Progenitor cell of endocrine pancreas (in vitro differentiated cells): ENCODE measurements at regions not wholly inside any gene's neighbourhood (a gene's known extent, or its start where the extent isn't known, plus 50 kb on each side); places are given as distances from the start of the nearest gene placed in this dataset.

ENCODE experiments used
- DNase-seq: peaks from one replicate; pipeline ENCODE4 v3.0.0; 2021; ENCODE audit warnings: low spot score; ENCODE audit not compliant: unreplicated experiment
- H3K27ac Mint-ChIP-seq: 2 replicates; pipeline ENCODE4 v1.8.0; 2021; ENCODE audit warnings: mild to moderate bottlenecking, moderate library complexity, mixed read lengths
- H3K27me3 Mint-ChIP-seq: 2 replicates; pipeline ENCODE4 v1.8.0; 2021; ENCODE audit warnings: mixed read lengths
- H3K36me3 Mint-ChIP-seq: 2 replicates; pipeline ENCODE4 v1.8.0; 2022; ENCODE audit warnings: mixed read lengths; ENCODE audit not compliant: insufficient read depth
- H3K4me1 Mint-ChIP-seq: 2 replicates; pipeline ENCODE4 v1.8.0; 2021; ENCODE audit warnings: low read depth, mixed read lengths
- H3K4me3 Mint-ChIP-seq: 2 replicates; pipeline ENCODE4 v1.8.0; 2021; ENCODE audit warnings: low read depth, mild to moderate bottlenecking, moderate library complexity, mixed read lengths
- H3K9me3 Mint-ChIP-seq: 2 replicates; pipeline ENCODE4 v1.8.0; 2021; ENCODE audit warnings: low read depth, mixed read lengths
- TF ChIP-seq, protein P1 (sequence below): fragments of 200-600 bp; sonication (generic); IDR thresholded peaks from one replicate; pipeline ENCODE4 v1.5.0; 2021; ENCODE audit warnings: antibody characterized with exemption, mild to moderate bottlenecking; ENCODE audit not compliant: unreplicated experiment

DNA sequence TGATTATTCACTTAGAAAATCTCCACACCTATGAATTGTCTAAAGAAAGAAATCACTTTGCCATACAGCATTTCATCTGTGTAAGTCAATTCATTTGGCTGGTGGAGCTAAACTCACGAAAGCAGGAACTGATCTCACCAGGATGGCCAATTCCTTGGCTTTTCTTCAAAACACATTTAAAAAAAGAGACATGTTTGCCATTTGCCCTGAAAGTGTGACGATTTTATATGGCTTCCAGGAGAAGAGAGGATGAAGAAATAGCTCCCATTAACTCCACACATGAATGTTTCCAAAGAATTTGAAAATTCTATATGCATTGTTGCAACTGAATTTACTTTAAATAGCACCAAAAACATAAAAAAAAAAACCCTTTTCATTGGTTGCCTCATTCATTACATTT lies 334.7 kb downstream of the DMRT2 start:
- Mint-ChIP-seq H3K27ac (no peak overlapping the region), H3K4me1 (no peaks in the 10 kb centered on the region), H3K4me3 (no peak overlapping the region), H3K27me3 (peaks cover 9% of the 10 kb centered on the region), H3K9me3 (no peaks in the 10 kb centered on the region), H3K36me3 (no peaks in the 10 kb centered on the region)
- DNase-seq = no peak
- TF ChIP-seq, protein P1, sequence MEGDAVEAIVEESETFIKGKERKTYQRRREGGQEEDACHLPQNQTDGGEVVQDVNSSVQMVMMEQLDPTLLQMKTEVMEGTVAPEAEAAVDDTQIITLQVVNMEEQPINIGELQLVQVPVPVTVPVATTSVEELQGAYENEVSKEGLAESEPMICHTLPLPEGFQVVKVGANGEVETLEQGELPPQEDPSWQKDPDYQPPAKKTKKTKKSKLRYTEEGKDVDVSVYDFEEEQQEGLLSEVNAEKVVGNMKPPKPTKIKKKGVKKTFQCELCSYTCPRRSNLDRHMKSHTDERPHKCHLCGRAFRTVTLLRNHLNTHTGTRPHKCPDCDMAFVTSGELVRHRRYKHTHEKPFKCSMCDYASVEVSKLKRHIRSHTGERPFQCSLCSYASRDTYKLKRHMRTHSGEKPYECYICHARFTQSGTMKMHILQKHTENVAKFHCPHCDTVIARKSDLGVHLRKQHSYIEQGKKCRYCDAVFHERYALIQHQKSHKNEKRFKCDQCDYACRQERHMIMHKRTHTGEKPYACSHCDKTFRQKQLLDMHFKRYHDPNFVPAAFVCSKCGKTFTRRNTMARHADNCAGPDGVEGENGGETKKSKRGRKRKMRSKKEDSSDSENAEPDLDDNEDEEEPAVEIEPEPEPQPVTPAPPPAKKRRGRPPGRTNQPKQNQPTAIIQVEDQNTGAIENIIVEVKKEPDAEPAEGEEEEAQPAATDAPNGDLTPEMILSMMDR = no peak

DNA sequence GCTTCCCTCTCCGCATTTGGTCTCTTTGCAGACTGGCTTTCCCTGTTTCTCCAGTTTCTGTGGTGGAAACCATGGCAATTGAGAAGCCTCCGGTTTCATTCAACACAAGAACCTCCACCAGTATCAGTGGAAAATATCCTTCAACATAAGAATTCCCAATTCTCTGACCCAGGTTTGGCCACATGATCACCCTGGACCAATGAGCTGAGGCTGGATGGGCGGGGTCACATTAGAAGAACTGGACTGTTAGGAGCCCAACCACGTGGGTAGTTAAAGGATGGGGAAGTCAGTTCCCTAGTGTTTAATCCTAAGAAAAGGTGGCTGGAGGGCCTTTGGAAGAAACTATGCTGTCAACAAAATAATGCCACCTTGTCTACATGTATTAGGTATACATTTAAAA lies 336.3 kb downstream of the DMRT2 start:
- TF ChIP-seq, protein P1 = no peak
- H3K9me3 Mint-ChIP-seq = no peaks in the 10 kb centered on the region
- H3K27ac Mint-ChIP-seq = no peak overlapping the region

DNA sequence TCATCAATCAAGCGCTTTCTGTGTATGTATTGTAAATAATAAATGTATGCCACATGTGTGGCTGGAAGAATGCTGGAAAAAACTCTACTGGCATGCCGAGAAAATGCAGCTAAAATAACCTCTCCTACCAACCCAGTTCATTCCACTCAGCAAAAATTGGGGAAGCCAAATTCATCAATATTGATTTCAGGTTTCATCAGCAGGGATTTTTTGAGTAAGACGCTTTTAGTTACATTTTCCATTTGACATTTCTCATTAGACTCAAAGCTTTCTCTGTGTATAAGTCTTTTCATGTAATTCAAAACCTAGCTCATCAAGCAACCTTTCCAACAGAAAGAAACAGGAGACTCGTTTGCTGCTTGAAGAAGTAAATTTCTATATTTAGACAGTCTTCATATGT lies 338.1 kb downstream of the DMRT2 start:
- Mint-ChIP-seq H3K4me1 (no peaks in the 10 kb centered on the region), H3K4me3 (no peak overlapping the region), H3K27ac (no peak overlapping the region), H3K9me3 (no peaks in the 10 kb centered on the region), H3K27me3 (peaks cover 7% of the 10 kb centered on the region), H3K36me3 (no peaks in the 10 kb centered on the region)
- TF ChIP-seq, protein P1 = no peak
- DNase-seq = no peak

More for the DNA sequence above, 336.3 kb downstream of the DMRT2 start:
- H3K27me3 Mint-ChIP-seq = peaks cover 9% of the 10 kb centered on the region
- H3K36me3 Mint-ChIP-seq = no peaks in the 10 kb centered on the region
- H3K4me3 Mint-ChIP-seq = no peak overlapping the region
- DNase-seq = no peak
- no peaks in the 10 kb centered on the region for H3K4me1 Mint-ChIP-seq

DNA sequence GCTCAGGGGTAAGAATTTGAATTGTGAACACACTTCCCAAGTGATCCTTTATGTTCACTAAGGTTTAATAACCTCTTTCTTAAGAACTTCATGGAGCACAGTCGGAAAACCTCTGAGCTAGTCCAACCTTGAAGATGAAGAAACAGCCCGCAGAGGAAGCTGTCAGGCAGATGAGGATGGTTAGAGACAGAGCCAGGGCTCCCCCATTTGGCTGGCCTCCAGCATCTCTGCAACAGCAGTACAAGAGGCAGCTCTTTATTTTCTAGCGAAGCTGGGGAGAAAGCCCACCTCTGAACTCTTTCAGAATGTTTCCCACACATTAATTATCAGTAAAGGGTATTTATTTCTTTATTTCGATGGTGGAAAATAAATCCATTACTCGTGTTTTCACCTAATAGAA lies 350.8 kb downstream of the DMRT2 start:
- TF ChIP-seq, protein P1 = no peak
- DNase-seq = no peak
- no peaks in the 10 kb centered on the region for H3K36me3 Mint-ChIP-seq
- H3K27ac Mint-ChIP-seq = no peak overlapping the region
- peaks cover 16% of the 10 kb centered on the region for H3K9me3 Mint-ChIP-seq
- no peaks in the 10 kb centered on the region for H3K4me1 Mint-ChIP-seq
- peaks cover 18% of the 10 kb centered on the region for H3K27me3 Mint-ChIP-seq
- H3K4me3 Mint-ChIP-seq = no peak overlapping the region

DNA sequence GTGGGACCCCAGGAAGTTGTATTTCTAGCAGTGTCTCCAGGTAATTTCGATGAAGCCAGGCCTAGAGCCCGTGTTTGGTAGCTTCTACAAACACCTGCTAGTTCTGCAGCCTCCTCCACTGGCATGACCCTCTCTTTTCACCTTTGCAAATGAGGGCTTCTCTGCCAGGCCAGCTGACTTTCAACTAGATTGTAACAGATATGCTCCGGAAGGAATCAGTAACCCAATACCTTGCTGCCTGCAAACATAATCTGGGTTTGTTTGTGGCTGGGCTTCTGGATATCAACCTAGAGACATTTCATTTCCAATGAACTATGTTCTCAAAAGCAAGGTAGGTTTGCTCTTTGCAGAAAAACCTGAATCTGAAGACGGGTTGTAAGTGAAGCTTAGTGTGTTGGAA lies 354.8 kb downstream of the DMRT2 start:
- TF ChIP-seq, protein P1 = no peak

More for the DNA sequence above, 354.8 kb downstream of the DMRT2 start:
- peaks cover 14% of the 10 kb centered on the region for H3K27me3 Mint-ChIP-seq
- DNase-seq = no peak
- H3K4me1 Mint-ChIP-seq = no peaks in the 10 kb centered on the region
- H3K4me3 Mint-ChIP-seq = no peak overlapping the region
- H3K36me3 Mint-ChIP-seq = no peaks in the 10 kb centered on the region
- H3K9me3 Mint-ChIP-seq = no peaks in the 10 kb centered on the region
- H3K27ac Mint-ChIP-seq = no peak overlapping the region
